ENCODE measurements at regions not wholly inside any gene's neighbourhood (a gene's known extent, or its start where the extent isn't known, plus 50 kb on each side); places are given as distances from the start of the nearest gene placed in this dataset.

GRCh38 chr3:18703798-18704197 is 278.7 kb upstream of the SATB1 start:
- TF ChIP-seq CTCF (IDR thresholded peaks at IDR 0.05) (no peak), POLR2A (IDR thresholded peaks at IDR 0.05) (no peak)
